HepG2 (cell line): ENCODE measurements at regions not wholly inside any gene's neighbourhood (a gene's known extent, or its start where the extent isn't known, plus 50 kb on each side); places are given as distances from the start of the nearest gene placed in this dataset.

ENCODE experiments used
- ATF4 ChIP-seq, 2 experiments: fragments of 450-650 bp in 1 of 2; sonication (generic) in 1 of 2; formaldehyde crosslinking; IDR thresholded peaks; 2 replicates each; pipeline versions ENCODE4 v1.5.0 to v1.8.0; 2020 to 2022; ENCODE audit warnings: mild to moderate bottlenecking in 1 of 2, missing genetic modification reagents in 1 of 2
- GATAD2A ChIP-seq: IDR thresholded peaks from 2 replicates; pipeline ENCODE4 v1.6.1; 2016
- KDM3A ChIP-seq: IDR thresholded peaks from 2 replicates; pipeline ENCODE4 v1.6.1; 2018; ENCODE audit warnings: low read depth, missing compliant biosample characterization
- LCORL ChIP-seq, 2 experiments: fragments of 450-650 bp in 1 of 2; sonication (generic) in 1 of 2; formaldehyde crosslinking in 1 of 2; IDR thresholded peaks; 2 replicates each; pipeline versions ENCODE4 v1.5.0 to v1.6.1; 2017 to 2020; ENCODE audit warnings: antibody characterized with exemption in 1 of 2, missing genetic modification reagents in 1 of 2
- NFKB2 ChIP-seq: sonication (generic); formaldehyde crosslinking; IDR thresholded peaks from 2 replicates; pipeline ENCODE4 v1.4.0; 2020; ENCODE audit warnings: missing genetic modification reagents, borderline replicate concordance
- PAX8 ChIP-seq: sonication (generic); formaldehyde crosslinking; IDR thresholded peaks from 2 replicates; pipeline ENCODE4 v1.8.0; 2022; ENCODE audit warnings: mild to moderate bottlenecking, missing genetic modification reagents, borderline replicate concordance
- PPARG ChIP-seq: conservative IDR thresholded peaks from 2 replicates; pipeline ENCODE4 v1.6.1; 2016; ENCODE audit warnings: missing biosample characterization, missing genetic modification reagents
- SNAPC5 ChIP-seq: sonication (generic); formaldehyde crosslinking; IDR thresholded peaks from 2 replicates; pipeline ENCODE4 v1.8.1; 2023; ENCODE audit warnings: mild to moderate bottlenecking, missing genetic modification reagents, borderline replicate concordance
- TBX3 ChIP-seq: fragments of 450-650 bp; IDR thresholded peaks from 2 replicates; pipeline ENCODE4 v1.6.1; 2017; ENCODE audit warnings: antibody characterized with exemption, mild to moderate bottlenecking, inconsistent platforms, borderline replicate concordance
- THAP8 ChIP-seq: sonication (generic); formaldehyde crosslinking; IDR thresholded peaks from 2 replicates; pipeline ENCODE4 v1.5.1; 2020; ENCODE audit warnings: missing genetic modification reagents, mild to moderate bottlenecking, borderline replicate concordance
- XBP1 ChIP-seq: sonication (generic); formaldehyde crosslinking; IDR thresholded peaks from 2 replicates; pipeline ENCODE4 v1.5.0; 2020; ENCODE audit warnings: missing genetic modification reagents
- YY1 ChIP-seq: IDR thresholded peaks from 2 replicates; pipeline ENCODE4 v1.6.1; 2011; ENCODE audit warnings: low read length, low read depth, moderate library complexity, mild to moderate bottlenecking; ENCODE audit not compliant: insufficient read depth, insufficient replicate concordance
- ZNF124 ChIP-seq: sonication (generic); formaldehyde crosslinking; IDR thresholded peaks from 2 replicates; pipeline ENCODE4 v1.4.0; 2020; ENCODE audit warnings: missing genetic modification reagents
- ZNF136 ChIP-seq: sonication (generic); formaldehyde crosslinking; IDR thresholded peaks from 2 replicates; pipeline ENCODE4 v1.8.1; 2022; ENCODE audit warnings: low read depth, mild to moderate bottlenecking, moderate library complexity, missing genetic modification reagents
- ZNF260 ChIP-seq: sonication (generic); formaldehyde crosslinking; IDR thresholded peaks from 2 replicates; pipeline ENCODE4 v1.4.0; 2020; ENCODE audit warnings: missing genetic modification reagents, low read depth, mild to moderate bottlenecking, borderline replicate concordance
- ZNF44 ChIP-seq: sonication (generic); formaldehyde crosslinking; IDR thresholded peaks from 2 replicates; pipeline ENCODE4 v1.5.1; 2020; ENCODE audit warnings: mild to moderate bottlenecking, missing genetic modification reagents
- ZNF558 ChIP-seq: sonication (generic); formaldehyde crosslinking; IDR thresholded peaks from 2 replicates; pipeline ENCODE4 v1.9.0; 2022; ENCODE audit warnings: mild to moderate bottlenecking, missing genetic modification reagents, borderline replicate concordance
- ZNF644 ChIP-seq: IDR thresholded peaks from 2 replicates; pipeline ENCODE4 v1.6.1; 2016; ENCODE audit warnings: low read depth
- ZSCAN22 ChIP-seq: sonication (generic); formaldehyde crosslinking; IDR thresholded peaks from 2 replicates; pipeline ENCODE4 v1.4.0; 2020; ENCODE audit warnings: mild to moderate bottlenecking, missing genetic modification reagents
- TF ChIP-seq, protein P1 (sequence below): sonication (generic); formaldehyde crosslinking; IDR thresholded peaks from 2 replicates; pipeline ENCODE4 v1.5.1; 2020; ENCODE audit warnings: missing genetic modification reagents, mild to moderate bottlenecking, borderline replicate concordance
- TF ChIP-seq, protein P2 (sequence below), 2 experiments: IDR thresholded peaks; 2 replicates each; pipeline ENCODE4 v1.6.1; 2011 to 2012; ENCODE audit warnings: low read length in 2 of 2, borderline replicate concordance in 1 of 2, low read depth in 1 of 2, mild to moderate bottlenecking in 1 of 2, moderate library complexity in 1 of 2

DNA sequence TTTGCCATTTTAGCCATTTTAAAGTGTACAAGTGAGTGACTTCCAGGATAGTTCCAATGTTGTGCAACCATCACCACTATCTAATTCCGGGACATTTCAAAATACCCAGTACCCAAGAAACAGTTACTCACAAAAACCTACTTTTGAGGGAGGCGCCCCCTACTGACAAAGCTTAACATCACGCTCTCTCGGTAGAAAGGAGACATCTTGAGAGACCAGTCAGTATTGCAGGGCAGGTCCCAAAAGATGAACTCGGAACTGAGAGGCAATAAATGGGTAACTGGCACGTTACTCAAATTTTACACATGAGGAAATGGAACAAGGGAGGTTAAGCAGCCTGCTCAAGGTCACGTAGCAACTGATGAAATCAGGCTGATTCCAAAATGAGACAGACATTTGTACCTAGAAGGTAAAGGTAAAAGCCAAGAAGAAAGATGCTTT is 50.0 kb upstream of the POU2AF1 start (continued):
- TF ChIP-seq, protein P1, sequence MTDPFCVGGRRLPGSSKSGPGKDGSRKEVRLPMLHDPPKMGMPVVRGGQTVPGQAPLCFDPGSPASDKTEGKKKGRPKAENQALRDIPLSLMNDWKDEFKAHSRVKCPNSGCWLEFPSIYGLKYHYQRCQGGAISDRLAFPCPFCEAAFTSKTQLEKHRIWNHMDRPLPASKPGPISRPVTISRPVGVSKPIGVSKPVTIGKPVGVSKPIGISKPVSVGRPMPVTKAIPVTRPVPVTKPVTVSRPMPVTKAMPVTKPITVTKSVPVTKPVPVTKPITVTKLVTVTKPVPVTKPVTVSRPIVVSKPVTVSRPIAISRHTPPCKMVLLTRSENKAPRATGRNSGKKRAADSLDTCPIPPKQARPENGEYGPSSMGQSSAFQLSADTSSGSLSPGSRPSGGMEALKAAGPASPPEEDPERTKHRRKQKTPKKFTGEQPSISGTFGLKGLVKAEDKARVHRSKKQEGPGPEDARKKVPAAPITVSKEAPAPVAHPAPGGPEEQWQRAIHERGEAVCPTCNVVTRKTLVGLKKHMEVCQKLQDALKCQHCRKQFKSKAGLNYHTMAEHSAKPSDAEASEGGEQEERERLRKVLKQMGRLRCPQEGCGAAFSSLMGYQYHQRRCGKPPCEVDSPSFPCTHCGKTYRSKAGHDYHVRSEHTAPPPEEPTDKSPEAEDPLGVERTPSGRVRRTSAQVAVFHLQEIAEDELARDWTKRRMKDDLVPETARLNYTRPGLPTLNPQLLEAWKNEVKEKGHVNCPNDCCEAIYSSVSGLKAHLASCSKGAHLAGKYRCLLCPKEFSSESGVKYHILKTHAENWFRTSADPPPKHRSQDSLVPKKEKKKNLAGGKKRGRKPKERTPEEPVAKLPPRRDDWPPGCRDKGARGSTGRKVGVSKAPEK (CRISPR knock-in tag), result no peak
- TF ChIP-seq PPARG, result no peak
- TF ChIP-seq TBX3, result no peak
- TF ChIP-seq ZNF136, result no peak
- no peak for TF ChIP-seq SNAPC5 (CRISPR knock-in tag)
- no peak for TF ChIP-seq NFKB2 (CRISPR knock-in tag)
- no peak for TF ChIP-seq ZNF44
- TF ChIP-seq ZSCAN22 (CRISPR knock-in tag), result no peak
- TF ChIP-seq ATF4 (CRISPR knock-in tag; IDR thresholded peaks at IDR 0.05), result peak in 1 of 2 experiments; percentile 58; a peak in 2 of 4 replicates
- no peak for TF ChIP-seq ZNF558 (CRISPR knock-in tag)
- no peak for TF ChIP-seq PAX8 (CRISPR knock-in tag)
- TF ChIP-seq ZNF124 (CRISPR knock-in tag), result no peak
- TF ChIP-seq KDM3A (CRISPR knock-in tag), result no peak
- no peak for TF ChIP-seq ZNF260
- peak; percentile 29 for TF ChIP-seq YY1
- TF ChIP-seq, protein P2, sequence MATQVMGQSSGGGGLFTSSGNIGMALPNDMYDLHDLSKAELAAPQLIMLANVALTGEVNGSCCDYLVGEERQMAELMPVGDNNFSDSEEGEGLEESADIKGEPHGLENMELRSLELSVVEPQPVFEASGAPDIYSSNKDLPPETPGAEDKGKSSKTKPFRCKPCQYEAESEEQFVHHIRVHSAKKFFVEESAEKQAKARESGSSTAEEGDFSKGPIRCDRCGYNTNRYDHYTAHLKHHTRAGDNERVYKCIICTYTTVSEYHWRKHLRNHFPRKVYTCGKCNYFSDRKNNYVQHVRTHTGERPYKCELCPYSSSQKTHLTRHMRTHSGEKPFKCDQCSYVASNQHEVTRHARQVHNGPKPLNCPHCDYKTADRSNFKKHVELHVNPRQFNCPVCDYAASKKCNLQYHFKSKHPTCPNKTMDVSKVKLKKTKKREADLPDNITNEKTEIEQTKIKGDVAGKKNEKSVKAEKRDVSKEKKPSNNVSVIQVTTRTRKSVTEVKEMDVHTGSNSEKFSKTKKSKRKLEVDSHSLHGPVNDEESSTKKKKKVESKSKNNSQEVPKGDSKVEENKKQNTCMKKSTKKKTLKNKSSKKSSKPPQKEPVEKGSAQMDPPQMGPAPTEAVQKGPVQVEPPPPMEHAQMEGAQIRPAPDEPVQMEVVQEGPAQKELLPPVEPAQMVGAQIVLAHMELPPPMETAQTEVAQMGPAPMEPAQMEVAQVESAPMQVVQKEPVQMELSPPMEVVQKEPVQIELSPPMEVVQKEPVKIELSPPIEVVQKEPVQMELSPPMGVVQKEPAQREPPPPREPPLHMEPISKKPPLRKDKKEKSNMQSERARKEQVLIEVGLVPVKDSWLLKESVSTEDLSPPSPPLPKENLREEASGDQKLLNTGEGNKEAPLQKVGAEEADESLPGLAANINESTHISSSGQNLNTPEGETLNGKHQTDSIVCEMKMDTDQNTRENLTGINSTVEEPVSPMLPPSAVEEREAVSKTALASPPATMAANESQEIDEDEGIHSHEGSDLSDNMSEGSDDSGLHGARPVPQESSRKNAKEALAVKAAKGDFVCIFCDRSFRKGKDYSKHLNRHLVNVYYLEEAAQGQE (IDR thresholded peaks at IDR 0.05; ENCODE audit: borderline replicate concordance in 1 of 2, low read depth in 1 of 2, low read length in 2 of 2), result no peak
- no peak for TF ChIP-seq LCORL (IDR thresholded peaks at IDR 0.05)
- peak; percentile 37; the same call in 1 of the 2 replicates for TF ChIP-seq LCORL (CRISPR knock-in tag; IDR thresholded peaks at IDR 0.05)
- TF ChIP-seq ZNF644 (CRISPR knock-in tag), result peak; percentile 57; the same call in 1 of the 2 replicates
- no peak for TF ChIP-seq THAP8
- no peak for TF ChIP-seq XBP1
- TF ChIP-seq GATAD2A (CRISPR knock-in tag), result peak; percentile 35; the same call in 1 of the 2 replicates
